HuH-7.5 (cell line): ENCODE measurements at regions not wholly inside any gene's neighbourhood (a gene's known extent, or its start where the extent isn't known, plus 50 kb on each side); places are given as distances from the start of the nearest gene placed in this dataset.

Experiments
- DNase-seq: peaks from one replicate; pipeline ENCODE4 v3.0.0; 2011; ENCODE audit warnings: low spot score

GRCh38 chr15:70442616-70443321 is 320.6 kb downstream of the UACA start:
- DNase-seq, result no peak

GRCh38 chr15:70442211-70442610 is 321.1 kb downstream of the UACA start:
- no peak for DNase-seq

- no peak for DNase-seq
Measured at GRCh38 chr15:70440416-70441138, 322.8 kb downstream of the UACA start.

GRCh38 chr15:70439880-70440279 is 323.5 kb downstream of the UACA start:
- DNase-seq, result no peak

GRCh38 chr15:70439304-70439877 is 324.0 kb downstream of the UACA start:
- DNase-seq, result no peak

GRCh38 chr15:70438776-70439175 is 324.6 kb downstream of the UACA start:
- no peak for DNase-seq

GRCh38 chr15:70437882-70438451 is 325.4 kb downstream of the UACA start:
- DNase-seq, result no peak

- DNase-seq, result peak; percentile 65
Measured at GRCh38 chr15:70437089-70437488, 326.3 kb downstream of the UACA start.

- DNase-seq, result no peak
Measured at GRCh38 chr15:70436428-70436827, 326.9 kb downstream of the UACA start.

GRCh38 chr15:70435872-70436271 is 327.5 kb downstream of the UACA start:
- DNase-seq, result no peak

GRCh38 chr15:70435369-70435768 is 328.0 kb downstream of the UACA start:
- no peak for DNase-seq

- no peak for DNase-seq
Measured at GRCh38 chr15:70433586-70434324, 329.6 kb downstream of the UACA start.

- DNase-seq, result peak; percentile 63
Measured at GRCh38 chr15:70432924-70433495, 330.3 kb downstream of the UACA start.

GRCh38 chr15:70431854-70432253 is 331.5 kb downstream of the UACA start:
- no peak for DNase-seq

GRCh38 chr15:70430069-70430468 is 332.4 kb upstream of the TLE3 start:
- no peak for DNase-seq

- no peak for DNase-seq
Measured at GRCh38 chr15:70429056-70429722, 331.5 kb upstream of the TLE3 start.

- no peak for DNase-seq
Measured at GRCh38 chr15:70428211-70428822, 330.6 kb upstream of the TLE3 start.

GRCh38 chr15:70427167-70428120 is 329.7 kb upstream of the TLE3 start:
- peak; percentile 66 for DNase-seq

GRCh38 chr15:70426096-70426821 is 328.5 kb upstream of the TLE3 start:
- DNase-seq, result no peak
